Vagina (tissue), 2 donors: ENCODE measurements at regions not wholly inside any gene's neighbourhood (a gene's known extent, or its start where the extent isn't known, plus 50 kb on each side); places are given as distances from the start of the nearest gene placed in this dataset.

Experiments used
- CTCF ChIP-seq, 3 experiments: fragments of 450-650 bp in 2 of 3; fragments of 200-600 bp in 1 of 3; sonication (generic) in 1 of 3; IDR thresholded peaks; one replicate each; pipeline ENCODE4 v1.5.1; 2017 to 2019; ENCODE audit warnings: antibody characterized with exemption in 3 of 3, mild to moderate bottlenecking in 2 of 3, moderate library complexity in 2 of 3
- POLR2A ChIP-seq, 2 donors: fragments of 450-650 bp; IDR thresholded peaks; one replicate each; pipeline ENCODE4 v1.6.1; 2017; ENCODE audit warnings: antibody characterized with exemption in 2 of 2, mild to moderate bottlenecking in 2 of 2, moderate library complexity in 2 of 2
- POLR2AphosphoS5 ChIP-seq, 2 donors: sonication (generic); formaldehyde crosslinking; IDR thresholded peaks; one replicate each; pipeline ENCODE4 v1.9.0; 2017; ENCODE audit warnings: antibody characterized with exemption in 2 of 2, mild to moderate bottlenecking in 2 of 2, low read depth in 1 of 2; ENCODE audit not compliant: insufficient read depth in 1 of 2

- no peak for TF ChIP-seq CTCF (IDR thresholded peaks at IDR 0.05)
- no peak for TF ChIP-seq POLR2AphosphoS5 (IDR thresholded peaks at IDR 0.05; ENCODE audit: insufficient read depth in 1 of 2, low read depth in 1 of 2)
- TF ChIP-seq POLR2A (IDR thresholded peaks at IDR 0.05), result no peak
Measured at GRCh38 chr1:14519976-14520375, 78.5 kb upstream of the KAZN start.
